SKM-1 treated with dmso at 0.1 percent for 144 hours (cell line): ENCODE measurements at regions not wholly inside any gene's neighbourhood (a gene's known extent, or its start where the extent isn't known, plus 50 kb on each side); places are given as distances from the start of the nearest gene placed in this dataset.

Experiments
- DNase-seq: peaks from one replicate; lab custom pipeline; 2025; ENCODE audit not compliant: unreplicated experiment; lab: John Stamatoyannopoulos, UW

GRCh38 chr1:5505944-5506343 is 486.3 kb downstream of the NPHP4 start:
- no peak for DNase-seq

- no peak for DNase-seq
Observed at GRCh38 chr1:5504364-5504740, 487.9 kb downstream of the NPHP4 start.

GRCh38 chr1:5503556-5504363 is 488.5 kb downstream of the NPHP4 start:
- no peak for DNase-seq

DNA sequence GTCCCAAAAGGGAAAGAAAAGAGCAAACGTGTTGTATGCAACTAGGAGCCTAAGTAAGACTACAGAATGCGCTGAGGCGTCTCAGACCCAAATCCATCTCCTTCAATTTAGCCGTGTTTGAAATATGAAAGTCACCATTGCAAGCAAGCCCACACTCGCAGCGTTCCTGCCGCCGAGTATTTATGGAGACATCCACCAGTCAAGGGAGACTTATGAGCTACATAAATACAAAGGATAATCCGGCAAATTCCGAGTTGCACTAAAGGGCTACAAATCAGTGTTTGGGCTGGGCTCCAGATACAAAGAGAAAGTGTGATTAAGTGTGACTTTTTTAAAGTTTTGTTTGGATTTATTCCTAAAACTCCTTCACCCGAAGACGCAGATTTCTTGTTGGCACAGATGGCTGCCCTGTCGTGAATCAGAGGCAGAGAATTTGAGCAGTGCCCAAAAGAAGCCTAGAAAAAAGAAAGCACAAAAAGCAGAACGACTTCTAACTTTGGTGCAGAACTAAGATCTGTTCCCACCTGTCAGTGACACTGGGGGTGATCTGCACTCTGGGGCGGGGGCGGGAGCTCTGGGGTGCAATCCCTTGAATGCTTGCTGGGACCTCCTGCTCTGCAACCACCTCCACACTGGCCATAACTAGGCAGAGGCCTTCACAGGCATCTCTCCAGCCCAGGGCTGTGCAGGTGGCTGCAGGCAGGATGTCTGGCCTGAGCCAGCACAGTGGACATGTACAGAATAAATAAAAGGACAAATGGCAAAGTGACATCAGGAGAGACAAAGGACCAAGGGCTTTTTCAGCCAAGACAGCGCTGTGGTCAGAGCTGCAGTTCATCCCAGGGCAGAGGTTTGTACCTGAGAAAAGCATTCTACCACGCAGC is 489.7 kb downstream of the NPHP4 start:
- DNase-seq = no peak

DNA sequence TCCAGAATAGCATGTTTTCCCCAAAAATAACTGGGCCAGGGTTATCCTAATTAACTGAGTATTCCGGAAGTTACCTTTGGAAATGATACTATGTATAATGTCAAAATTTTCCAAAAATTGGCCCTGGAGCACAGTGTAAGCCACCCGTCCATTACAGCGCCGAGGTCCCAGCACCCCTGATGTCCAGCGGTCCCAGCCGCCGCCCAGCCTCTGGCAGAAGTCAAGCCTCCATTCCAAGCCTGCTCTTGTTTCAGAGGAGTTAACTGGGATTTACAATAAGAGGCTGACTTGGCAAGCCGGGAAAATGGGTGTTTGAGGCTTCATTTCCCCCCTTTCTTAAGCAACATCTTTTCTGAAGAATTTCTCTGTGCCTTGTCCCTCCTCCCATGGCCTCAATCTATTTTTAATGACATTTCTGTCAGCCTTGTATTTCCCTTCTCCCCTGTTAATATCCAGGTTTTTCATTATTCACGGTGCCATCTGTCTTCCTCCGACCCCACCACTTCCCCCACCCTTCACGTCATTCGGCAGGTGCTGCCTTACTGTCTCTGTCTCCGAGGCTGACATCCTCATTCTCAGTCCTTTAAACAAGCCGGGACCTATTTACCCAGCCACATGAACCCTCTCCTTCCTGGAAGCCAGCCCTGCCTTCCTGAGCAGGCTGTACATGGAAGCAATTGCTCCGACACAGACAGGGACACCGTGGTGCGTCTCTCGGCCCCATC is 490.9 kb downstream of the NPHP4 start:
- DNase-seq = no peak

DNA sequence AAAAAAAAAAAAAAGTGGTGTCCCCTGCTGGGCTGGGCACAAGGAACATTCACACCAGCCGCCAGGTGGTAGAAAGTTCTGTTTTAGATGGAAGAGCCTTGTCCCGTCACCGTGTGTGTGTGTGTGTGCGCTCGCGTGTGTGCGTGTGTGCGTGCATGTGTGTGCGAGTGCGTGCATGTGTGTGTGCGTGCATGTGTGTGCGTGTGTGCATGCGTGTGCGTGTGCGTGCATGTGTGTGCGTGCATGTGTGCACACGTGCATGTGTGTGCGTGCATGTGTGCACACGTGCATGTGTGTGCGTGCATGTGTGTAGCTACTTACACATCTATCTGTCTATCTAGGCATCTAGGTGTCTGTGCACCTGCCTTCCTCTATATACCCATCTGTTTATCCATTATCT is 491.7 kb downstream of the NPHP4 start:
- DNase-seq = no peak

DNA sequence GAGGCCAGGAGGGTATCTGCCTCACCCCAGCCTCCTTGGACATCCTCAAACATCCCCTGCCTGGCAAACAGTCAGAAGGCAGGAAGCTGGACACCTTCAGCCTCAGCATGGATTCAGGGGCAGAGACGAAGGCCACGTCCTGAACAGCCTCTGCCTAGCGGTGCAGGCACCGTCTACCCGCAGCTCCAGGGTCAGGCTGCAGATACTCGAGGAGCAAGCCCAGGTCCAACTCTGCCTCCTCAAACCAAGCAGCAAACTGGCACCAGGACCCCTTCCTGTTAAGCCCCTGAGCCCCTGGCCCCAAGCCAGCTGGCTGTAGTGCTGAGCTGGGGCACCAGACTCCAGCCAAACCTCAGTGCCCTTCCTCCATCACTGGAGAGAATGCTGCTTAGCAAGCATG is 494.7 kb downstream of the NPHP4 start:
- DNase-seq = no peak

DNA sequence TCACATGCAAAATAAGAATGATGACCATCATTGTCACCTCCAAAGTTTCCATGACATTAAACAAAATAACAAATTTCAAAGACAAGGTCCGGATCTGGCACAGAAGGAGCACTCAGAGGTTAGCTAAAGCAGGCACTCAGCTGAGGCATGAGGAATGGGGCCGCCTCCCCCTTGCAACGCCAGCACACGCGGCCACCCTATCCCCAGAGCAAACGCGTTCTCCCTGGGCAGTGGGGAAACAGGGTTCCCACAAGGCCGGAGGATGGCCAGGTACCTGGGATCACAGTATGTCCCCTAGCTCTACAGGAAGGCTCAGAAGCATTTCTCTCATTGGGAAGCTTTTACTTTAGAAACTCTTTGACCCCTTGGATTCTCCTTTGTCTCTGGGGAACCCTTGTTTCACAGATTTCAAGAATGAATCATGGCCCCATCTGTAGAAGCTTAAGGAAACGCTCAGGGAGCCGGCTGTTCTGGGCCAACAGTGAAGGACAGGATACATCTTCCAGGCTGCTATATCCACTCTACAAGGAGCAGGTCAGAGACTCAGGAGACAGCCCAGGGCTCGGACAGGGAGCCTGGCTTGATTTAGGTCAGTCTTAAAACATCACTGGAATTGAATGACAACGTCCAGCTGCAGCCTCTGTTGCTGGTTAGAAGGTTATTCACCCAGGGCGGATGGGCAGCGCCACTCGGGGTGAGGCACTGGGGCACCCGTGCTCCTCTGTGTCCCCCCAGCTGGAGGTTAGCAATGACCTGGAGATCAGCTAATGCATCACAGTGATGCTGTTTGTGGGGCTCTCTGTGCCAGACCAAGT is 496.4 kb downstream of the NPHP4 start:
- no peak for DNase-seq

DNA sequence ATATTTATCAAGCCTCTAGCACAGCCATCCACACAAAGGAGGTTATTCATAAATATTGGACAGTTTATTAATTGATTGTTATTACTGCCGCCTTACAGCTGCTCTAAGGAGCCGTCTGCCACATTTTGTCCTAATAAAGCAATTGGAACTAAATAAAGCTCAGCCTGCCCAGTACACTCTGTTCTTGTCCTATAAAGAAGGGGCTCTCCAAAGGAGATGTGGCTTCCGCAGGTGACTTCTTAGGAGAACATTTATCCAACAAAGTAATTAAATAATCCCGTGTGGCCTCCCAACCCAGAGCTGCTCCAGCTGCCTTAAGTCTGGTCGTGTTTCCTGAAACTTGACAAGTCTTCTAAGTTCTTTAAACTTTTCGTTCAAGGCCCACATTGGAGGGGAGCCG is 497.7 kb downstream of the NPHP4 start:
- no peak for DNase-seq

DNA sequence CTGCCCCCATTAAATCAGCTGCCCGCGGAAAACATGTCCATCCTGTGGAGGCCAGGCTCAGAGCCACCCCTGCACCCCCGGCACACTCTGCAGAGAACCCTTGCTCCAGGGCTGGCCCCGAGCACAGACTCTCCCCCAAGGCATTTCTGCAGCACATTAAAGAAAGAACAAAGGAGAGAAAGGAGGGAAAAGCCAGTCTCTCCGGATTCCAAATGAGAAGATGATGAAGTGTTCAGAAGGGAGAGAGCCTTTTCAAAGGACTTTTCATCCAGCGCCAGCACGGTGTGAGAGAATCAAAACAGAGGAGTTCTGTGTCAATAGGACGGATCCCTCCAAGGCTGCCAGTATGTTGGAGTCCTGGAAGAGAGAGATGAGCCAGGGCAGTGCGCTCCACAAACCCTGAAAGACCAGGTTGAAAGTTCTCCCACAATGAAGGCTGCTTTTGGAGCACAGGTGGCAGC is 498.3 kb downstream of the NPHP4 start:
- no peak for DNase-seq

DNA sequence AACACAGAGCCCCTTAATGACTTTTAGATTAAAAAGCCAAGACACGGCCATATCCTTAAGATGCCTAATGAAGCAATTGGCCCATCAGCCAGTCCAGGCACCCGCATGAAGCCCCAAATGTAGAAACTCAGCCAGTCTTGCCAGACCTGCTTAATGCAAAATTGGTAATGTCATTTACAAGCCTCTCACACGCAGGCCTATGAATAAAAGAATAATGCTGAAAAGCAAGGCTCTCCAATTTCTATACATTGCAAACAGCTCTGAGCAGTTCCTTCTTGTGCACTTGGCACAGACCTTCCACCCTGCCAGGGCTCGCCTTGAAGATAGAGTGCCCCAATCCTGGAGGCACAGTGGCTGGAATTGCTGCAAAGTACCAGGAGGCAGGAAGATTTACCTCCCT is 498.9 kb downstream of the NPHP4 start:
- no peak for DNase-seq

DNA sequence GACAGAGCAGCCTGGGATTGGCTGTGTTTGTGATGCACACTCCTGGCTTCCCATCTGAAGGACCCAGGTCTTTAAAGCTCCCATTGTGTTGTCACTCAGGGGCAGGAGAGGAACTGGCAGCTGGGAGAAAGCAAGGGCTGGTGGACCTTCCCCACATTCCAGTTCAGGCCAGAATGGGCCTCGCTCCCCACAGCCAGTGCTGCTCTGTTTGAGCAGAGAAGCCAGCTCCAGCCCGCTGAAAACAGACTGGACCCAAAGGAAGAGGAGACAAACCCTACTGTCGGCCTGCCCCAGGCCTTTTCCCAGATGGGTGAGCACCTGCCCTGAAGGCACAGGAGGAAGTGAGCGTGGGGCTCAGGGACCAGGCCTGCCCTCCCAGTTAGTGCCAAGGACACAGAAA is 499.4 kb downstream of the NPHP4 start:
- DNase-seq = no peak

GRCh38 chr1:5491207-5491904 is 500.9 kb downstream of the NPHP4 start:
- DNase-seq = no peak

DNA sequence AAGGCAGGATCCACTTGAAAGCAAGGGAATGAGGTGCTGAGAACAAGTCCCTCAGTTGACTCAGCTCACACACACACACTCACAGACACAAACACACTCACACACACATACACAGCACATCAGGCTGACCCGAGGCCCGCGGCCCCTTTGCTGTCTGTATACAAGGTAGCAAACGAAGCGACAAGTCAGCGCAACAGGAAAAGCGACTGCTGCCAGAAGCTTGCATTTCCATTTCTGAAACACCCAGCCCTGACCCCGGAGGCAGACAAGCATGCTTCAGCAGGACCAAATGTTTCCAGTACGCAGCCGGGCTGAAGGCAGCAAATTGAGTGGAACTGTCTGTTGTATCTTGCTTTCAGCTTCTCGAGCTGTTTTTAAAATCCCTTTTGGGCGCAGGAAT is 501.6 kb downstream of the NPHP4 start:
- DNase-seq = no peak

GRCh38 chr1:5488448-5488847 is 503.8 kb downstream of the NPHP4 start:
- no peak for DNase-seq

DNA sequence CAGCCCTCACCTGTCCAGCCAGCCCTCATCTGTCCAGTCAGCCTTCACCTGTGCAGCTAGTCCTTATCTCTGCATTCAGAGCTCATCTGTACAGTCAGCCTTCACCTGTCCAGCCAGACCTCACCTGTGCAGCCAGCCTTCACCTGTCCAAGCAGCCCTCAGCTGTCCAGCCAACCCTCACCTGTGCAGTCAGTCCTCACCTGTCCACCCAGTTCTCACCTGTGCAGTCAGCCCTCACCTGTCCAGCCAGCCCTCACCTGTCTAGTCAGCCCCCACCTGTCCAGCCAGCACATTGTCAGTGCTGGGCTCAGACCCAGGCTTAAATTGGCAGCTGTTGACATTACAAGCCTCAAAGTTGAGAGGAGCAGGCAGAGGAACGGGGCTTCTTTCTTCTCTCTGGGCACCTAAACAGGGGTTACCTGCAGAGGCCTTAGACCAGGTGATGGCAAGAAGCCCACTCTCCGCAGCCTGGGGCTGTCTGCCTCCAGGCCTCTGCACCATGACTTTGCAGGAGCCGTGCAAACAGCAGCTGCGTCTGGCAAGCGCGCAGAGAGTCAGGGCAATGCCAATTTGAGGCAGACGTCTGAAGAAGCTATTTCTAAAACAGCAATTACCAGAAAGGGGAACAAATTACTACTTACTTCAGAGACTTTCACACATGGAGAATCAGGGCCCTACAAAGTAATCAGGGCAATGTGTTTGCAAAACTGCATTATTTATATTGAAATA is 506.1 kb downstream of the NPHP4 start:
- no peak for DNase-seq

- no peak for DNase-seq
Observed at GRCh38 chr1:5485436-5485835, 506.8 kb downstream of the NPHP4 start.

DNA sequence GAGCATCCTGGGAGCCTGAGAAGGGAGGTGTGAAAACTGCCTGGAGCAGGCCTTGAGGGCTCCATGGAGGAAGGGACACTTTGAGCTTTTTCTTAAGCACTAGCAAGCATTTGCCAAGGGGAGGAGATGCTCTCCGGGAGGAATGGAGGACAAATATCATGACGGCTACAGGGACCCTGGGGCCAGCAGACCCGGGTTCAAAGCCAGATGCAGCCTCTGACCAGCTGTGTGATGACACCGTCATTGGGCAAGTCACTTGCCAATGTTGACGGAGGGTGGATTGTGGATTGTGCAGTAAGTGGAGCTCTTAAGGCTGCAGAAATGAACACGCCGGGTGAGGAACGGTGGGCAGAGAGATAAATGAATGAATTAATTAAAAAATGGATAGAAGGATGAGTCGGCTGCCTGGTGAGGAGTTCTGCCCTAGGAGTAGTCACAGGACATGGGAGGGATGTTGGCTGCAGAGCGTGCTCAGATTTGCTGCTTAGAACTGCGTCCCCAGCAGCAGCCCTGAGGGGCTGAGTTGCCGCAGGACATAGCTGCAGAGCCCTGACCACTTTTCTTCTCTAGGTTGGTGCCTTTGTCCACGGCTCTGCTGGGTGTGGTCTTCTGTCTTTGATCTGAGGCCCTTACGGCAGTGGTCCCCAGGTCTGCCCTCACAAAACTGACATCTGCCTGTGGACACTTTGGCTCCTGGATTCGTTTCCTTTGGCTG is 507.6 kb downstream of the NPHP4 start:
- no peak for DNase-seq

GRCh38 chr1:5481889-5482288 is 510.3 kb downstream of the NPHP4 start:
- DNase-seq = no peak
